ENCODE measurements at regions not wholly inside any gene's neighbourhood (a gene's known extent, or its start where the extent isn't known, plus 50 kb on each side); places are given as distances from the start of the nearest gene placed in this dataset.

- DNase-seq (ENCODE audit: low read depth in 1 of 2, low spot score in 1 of 2), result no peak
Observed at GRCh38 chr1:110816945-110817344, 56.0 kb upstream of the CD53 start.

- DNase-seq (ENCODE audit: low read depth in 1 of 2, low spot score in 1 of 2), result no peak
Observed at GRCh38 chr1:110811529-110811928, 61.4 kb upstream of the CD53 start.

- no peak for DNase-seq (ENCODE audit: low read depth in 1 of 2, low spot score in 1 of 2)
Observed at GRCh38 chr1:110800079-110800478, 72.9 kb upstream of the CD53 start.

GRCh38 chr1:110798691-110799256 is 74.2 kb upstream of the CD53 start:
- no peak for DNase-seq (ENCODE audit: low read depth in 1 of 2, low spot score in 1 of 2)

GRCh38 chr1:110788673-110789072 is 84.3 kb upstream of the CD53 start:
- DNase-seq (ENCODE audit: low read depth in 1 of 2, low spot score in 1 of 2), result no peak

DNA sequence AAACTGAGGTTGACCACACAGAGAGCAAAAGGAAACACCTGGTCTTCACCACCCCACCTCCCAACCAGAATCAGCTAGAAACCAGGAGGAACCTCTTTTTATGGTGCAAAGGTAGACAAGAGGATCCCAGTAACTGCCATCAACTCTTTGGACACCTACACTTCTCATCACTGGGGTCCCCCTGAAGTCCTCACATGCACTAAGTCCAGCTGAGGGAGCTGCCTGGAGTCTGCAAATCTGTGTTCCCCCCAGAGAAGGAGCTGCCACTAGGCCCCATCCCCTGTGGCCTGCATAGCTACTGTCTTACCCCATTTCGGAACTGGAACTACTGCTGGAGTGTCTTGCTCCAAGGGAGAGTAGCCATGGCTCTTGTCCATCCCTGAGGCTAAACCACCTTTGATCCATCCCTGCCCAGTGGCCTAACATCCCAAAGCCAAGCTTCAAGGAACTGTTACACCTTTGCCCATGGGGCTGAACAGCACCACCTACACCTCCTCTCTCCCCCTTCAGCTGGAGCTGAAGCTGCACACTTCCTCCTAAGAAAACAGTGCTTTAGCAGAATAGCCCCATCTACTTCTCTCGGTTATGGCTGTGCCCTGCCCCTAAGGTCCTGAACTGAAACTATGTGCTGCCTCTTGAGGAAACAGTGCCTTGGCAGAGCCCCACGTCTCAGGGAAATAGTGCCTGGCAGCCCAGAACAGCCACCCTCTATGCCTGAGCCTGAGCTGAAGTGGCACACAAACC is 85.4 kb upstream of the CD53 start:
- peak in 1 of 2 donors; percentile 24 for DNase-seq (ENCODE audit: low read depth in 1 of 2, low spot score in 1 of 2)

- no peak for DNase-seq (ENCODE audit: low read depth in 1 of 2, low spot score in 1 of 2)
Observed at GRCh38 chr1:110786802-110787327, 86.1 kb upstream of the CD53 start.

- DNase-seq (ENCODE audit: low read depth in 1 of 2, low spot score in 1 of 2), result no peak
Observed at GRCh38 chr1:110785612-110786011, 87.3 kb upstream of the CD53 start.

GRCh38 chr1:110785055-110785454 is 87.9 kb upstream of the CD53 start:
- no peak for DNase-seq (ENCODE audit: low read depth in 1 of 2, low spot score in 1 of 2)

- DNase-seq (ENCODE audit: low read depth in 1 of 2, low spot score in 1 of 2), result peak in 1 of 2 donors; percentile 64
Observed at GRCh38 chr1:110783292-110783918, 89.5 kb upstream of the CD53 start.

GRCh38 chr1:110781525-110781924 is 91.4 kb upstream of the CD53 start:
- no peak for DNase-seq (ENCODE audit: low read depth in 1 of 2, low spot score in 1 of 2)

GRCh38 chr1:110780600-110781484 is 92.1 kb upstream of the CD53 start:
- peak; percentile 47 to 78 for DNase-seq (ENCODE audit: low read depth in 1 of 2, low spot score in 1 of 2)

DNA sequence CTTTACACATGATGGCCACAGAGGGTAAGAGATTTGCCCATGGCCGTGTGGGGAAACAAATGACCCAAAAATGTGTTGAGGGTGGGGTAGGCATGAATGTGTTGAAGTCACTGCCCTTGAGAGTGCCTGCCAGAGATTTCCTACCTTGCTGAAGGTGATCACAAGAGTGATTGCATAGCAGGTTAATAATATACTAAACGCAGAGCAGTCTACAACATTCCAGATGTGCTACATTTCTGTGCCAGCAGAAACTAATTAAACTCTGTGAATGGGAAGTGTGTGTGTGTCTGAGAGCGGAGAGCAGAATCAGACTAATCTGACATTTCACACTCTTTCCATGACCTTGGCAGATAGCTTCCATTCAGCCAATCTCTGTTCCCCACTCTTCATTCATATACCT is 93.3 kb upstream of the CD53 start:
- DNase-seq (ENCODE audit: low read depth in 1 of 2, low spot score in 1 of 2), result no peak

- no peak for DNase-seq (ENCODE audit: low read depth in 1 of 2, low spot score in 1 of 2)
Observed at GRCh38 chr1:110778821-110779220, 94.1 kb upstream of the CD53 start.

- DNase-seq (ENCODE audit: low read depth in 1 of 2, low spot score in 1 of 2), result no peak
Observed at GRCh38 chr1:110777228-110777627, 95.7 kb upstream of the CD53 start.

- no peak for DNase-seq (ENCODE audit: low read depth in 1 of 2, low spot score in 1 of 2)
Observed at GRCh38 chr1:110774398-110774797, 98.5 kb upstream of the CD53 start.

DNA sequence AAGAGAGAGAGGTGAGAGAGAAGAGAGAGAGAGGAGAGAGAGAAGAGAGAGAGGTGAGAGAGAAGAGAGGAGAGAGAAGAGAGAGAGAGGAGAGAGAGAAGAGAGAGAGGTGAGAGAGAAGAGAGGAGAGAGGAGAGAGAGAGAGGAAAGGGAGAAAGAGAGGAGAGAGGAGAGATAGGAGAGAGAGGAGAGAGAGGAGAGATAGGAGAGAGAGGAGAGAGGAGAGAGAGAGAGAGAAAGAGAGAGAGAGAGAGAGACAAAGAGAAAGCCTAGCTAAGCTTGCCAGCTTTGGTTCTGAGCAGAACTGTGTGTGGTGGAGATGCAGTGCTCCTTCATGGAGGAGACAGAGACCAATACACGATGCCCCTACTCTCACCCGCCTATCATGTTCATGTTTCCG is 99.1 kb upstream of the KCNA3 start:
- DNase-seq (ENCODE audit: low read depth in 1 of 2, low spot score in 1 of 2), result no peak

- no peak for DNase-seq (ENCODE audit: low read depth in 1 of 2, low spot score in 1 of 2)
Observed at GRCh38 chr1:110771245-110772022, 96.7 kb upstream of the KCNA3 start.

GRCh38 chr1:110770832-110771231 is 96.1 kb upstream of the KCNA3 start:
- no peak for DNase-seq (ENCODE audit: low read depth in 1 of 2, low spot score in 1 of 2)

GRCh38 chr1:110768605-110769004 is 93.9 kb upstream of the KCNA3 start:
- no peak for DNase-seq (ENCODE audit: low read depth in 1 of 2, low spot score in 1 of 2)

DNA sequence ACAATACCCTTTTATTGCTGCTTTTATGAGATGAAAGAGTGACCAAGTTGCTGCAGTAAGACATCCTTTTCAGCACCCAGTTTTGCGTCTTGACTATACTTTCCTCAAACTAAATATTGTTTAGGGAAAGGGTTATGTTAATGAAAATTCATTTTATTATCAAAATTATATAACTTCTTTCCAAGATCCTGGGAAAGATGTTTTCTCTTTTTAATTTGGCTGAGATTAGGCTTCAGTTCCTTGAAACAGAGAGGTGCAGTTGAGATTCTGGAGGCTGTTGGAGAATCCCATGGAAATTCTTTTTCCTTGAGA is 91.6 kb upstream of the KCNA3 start:
- no peak for DNase-seq (ENCODE audit: low read depth in 1 of 2, low spot score in 1 of 2)

Data from activated CD4-positive, alpha-beta T cell treated with anti-CD3 and anti-CD28 coated beads, Interleukin-2, amount 50 U/mL, for 24 hours (primary cell).